Psoas muscle (tissue), 7 donors: ENCODE measurements at regions not wholly inside any gene's neighbourhood (a gene's known extent, or its start where the extent isn't known, plus 50 kb on each side); places are given as distances from the start of the nearest gene placed in this dataset.

Experiments
- ATAC-seq, 4 donors: fragments of 200-7000 bp; cut with Tn5 transposase; one replicate each; pipeline ENCODE4 v1.9.1; 2020; ENCODE audit warnings: moderate library complexity in 3 of 4, mild to moderate bottlenecking in 2 of 4
- DNase-seq, 2 donors: peaks; one replicate each; pipeline ENCODE4 v3.0.0-alpha.2; 2020
- H3K27ac ChIP-seq: fragments of 200-600 bp; one replicate; pipeline ENCODE4 v1.8.0; 2022
- H3K27me3 ChIP-seq, 3 donors: fragments of 200-600 bp in 1 of 3; one replicate each; pipeline versions ENCODE4 v1.6.1 to v1.8.0; 2013 to 2022; ENCODE audit warnings: low read length in 2 of 3, mild to moderate bottlenecking in 2 of 3, moderate library complexity in 1 of 3; ENCODE audit not compliant: insufficient read depth in 3 of 3
- H3K36me3 ChIP-seq, 2 donors: fragments of 200-600 bp in 1 of 2; one replicate each; pipeline versions ENCODE4 v1.6.1 to v1.8.0; 2013 to 2022; ENCODE audit warnings: low read depth in 1 of 2, mild to moderate bottlenecking in 1 of 2, moderate library complexity in 1 of 2; ENCODE audit not compliant: insufficient read depth in 1 of 2
- H3K4me1 ChIP-seq: fragments of 200-600 bp; one replicate; pipeline ENCODE4 v1.8.0; 2022
- H3K4me3 ChIP-seq: fragments of 200-600 bp; one replicate; pipeline ENCODE4 v1.8.0; 2022; ENCODE audit warnings: mild to moderate bottlenecking
- H3K9me3 ChIP-seq: fragments of 200-600 bp; one replicate; pipeline ENCODE4 v1.8.0; 2022
- WGBS, 3 donors: extraction: QIAGEN DNeasy Blood & Tissue Kit; methylation state at CpG; one replicate each; pipeline versions ENCODE4 v1.1.6 to v1.1.7; 2013; 5-methylcytosine and 5-hydroxymethylcytosine counted together
- intact Hi-C, 2 donors: fragments of 100-400 bp; cut with DNase I; formaldehyde crosslinking; loops; one replicate each; pipeline versions ENCODE4 v1.11.0 to v1.14.2; 2022
- TF ChIP-seq, protein P1 (sequence below): fragments of 200-600 bp; IDR thresholded peaks from one replicate; pipeline ENCODE4 v1.8.0; 2022; ENCODE audit warnings: antibody characterized with exemption
- donor health status: healthy with polysubstance abuse.
- donor health status: DM: no; HTN: no; CAD: no; lungs with moderate emphysema.
- donor health status: Bipolar disorder and iron deficiency.
- donor health status: healthy.
- donor health status: DM: yes; HTN: yes; CAD: no.
- donor health status: DM: no; HTN: no; CAD: no.
- donor health status: DM: yes; HTN: yes; CAD: no.

DNA sequence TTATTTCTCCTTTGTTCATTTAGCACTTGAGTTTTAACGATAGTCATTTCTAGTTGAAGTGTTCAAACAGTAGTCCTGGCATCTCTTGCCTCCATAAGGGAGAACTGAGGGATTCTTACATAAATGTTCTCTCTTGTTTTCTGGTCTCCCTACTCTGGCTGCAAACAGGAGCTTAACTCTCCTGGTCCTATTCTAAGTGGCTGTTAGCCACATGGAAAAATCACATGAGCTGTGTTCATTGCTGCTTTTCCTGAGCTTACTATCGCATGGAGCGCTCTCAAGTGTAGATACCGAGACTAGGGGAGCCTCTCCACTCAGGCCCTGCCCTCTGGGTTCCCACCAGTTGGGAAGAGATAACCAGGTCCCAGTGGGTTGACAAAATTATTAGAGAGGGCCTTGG is 403.1 kb upstream of the TPM1 start:
- H3K9me3 ChIP-seq, result no peaks in the 10 kb centered on the region
- H3K4me3 ChIP-seq, result no peak overlapping the region
- intact Hi-C loops, result no loop called here
- no peak overlapping the region for H3K27ac ChIP-seq
- H3K27me3 ChIP-seq, result no peaks in the 10 kb centered on the region
- ATAC-seq, result peak in 1 of 4 donors; percentile 49
- no peaks in the 10 kb centered on the region for H3K36me3 ChIP-seq
- TF ChIP-seq, protein P1, sequence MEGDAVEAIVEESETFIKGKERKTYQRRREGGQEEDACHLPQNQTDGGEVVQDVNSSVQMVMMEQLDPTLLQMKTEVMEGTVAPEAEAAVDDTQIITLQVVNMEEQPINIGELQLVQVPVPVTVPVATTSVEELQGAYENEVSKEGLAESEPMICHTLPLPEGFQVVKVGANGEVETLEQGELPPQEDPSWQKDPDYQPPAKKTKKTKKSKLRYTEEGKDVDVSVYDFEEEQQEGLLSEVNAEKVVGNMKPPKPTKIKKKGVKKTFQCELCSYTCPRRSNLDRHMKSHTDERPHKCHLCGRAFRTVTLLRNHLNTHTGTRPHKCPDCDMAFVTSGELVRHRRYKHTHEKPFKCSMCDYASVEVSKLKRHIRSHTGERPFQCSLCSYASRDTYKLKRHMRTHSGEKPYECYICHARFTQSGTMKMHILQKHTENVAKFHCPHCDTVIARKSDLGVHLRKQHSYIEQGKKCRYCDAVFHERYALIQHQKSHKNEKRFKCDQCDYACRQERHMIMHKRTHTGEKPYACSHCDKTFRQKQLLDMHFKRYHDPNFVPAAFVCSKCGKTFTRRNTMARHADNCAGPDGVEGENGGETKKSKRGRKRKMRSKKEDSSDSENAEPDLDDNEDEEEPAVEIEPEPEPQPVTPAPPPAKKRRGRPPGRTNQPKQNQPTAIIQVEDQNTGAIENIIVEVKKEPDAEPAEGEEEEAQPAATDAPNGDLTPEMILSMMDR, result no peak
- no peak for DNase-seq
- peaks cover 17% of the 10 kb centered on the region for H3K4me1 ChIP-seq
- WGBS, 3 donors, result 66 to 83% (median 67%) methylated on average over 4 of the region's 4 CpGs

DNA sequence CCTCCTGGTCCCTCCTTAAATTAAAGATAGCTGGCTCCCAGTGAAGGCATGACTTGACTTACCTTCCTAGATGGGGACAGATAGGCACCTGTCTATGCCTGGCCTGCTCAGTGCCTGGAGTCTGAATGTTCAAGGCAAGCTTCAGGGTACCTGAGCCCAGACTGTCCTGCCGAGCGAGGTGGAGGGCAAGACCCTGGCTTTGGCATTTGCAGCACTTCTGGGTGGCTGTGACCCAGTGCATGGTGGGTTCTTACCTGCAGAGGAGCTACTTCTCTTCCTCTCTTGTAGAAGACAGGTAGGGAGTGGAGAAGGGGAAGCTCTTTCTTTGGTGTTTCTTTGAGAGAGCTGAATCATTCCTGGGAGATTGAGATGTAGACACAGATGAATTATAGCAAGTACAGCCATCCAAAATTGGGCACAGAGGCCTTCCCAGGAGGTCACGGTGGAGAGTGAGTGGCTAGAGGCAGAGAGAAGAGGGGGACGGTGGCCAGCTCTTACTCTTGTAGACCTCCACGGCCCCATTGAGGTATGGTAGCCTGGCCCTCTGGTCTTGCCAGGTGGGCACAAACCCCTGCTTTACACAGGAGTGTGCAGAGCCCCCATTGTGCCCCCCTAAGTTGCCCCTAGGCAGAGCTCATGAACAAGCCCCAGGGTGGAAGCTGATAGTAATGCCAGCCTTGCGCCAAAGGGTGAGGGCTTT is 402.5 kb upstream of the TPM1 start:
- WGBS, 3 donors, result 77 to 80% (median 79%) methylated on average over 6 of the region's 6 CpGs
- DNase-seq (no peak), ATAC-seq (peak in 1 of 4 donors; percentile 28)
- TF ChIP-seq, protein P1, result no peak
- no peak overlapping the region for H3K4me3 ChIP-seq
- H3K27ac ChIP-seq, result no peak overlapping the region
- no peaks in the 10 kb centered on the region for H3K27me3 ChIP-seq
- H3K9me3 ChIP-seq, result no peaks in the 10 kb centered on the region
- intact Hi-C loops, result no loop called here
- H3K4me1 ChIP-seq, result peaks cover 24% of the 10 kb centered on the region
- H3K36me3 ChIP-seq, result no peaks in the 10 kb centered on the region

DNA sequence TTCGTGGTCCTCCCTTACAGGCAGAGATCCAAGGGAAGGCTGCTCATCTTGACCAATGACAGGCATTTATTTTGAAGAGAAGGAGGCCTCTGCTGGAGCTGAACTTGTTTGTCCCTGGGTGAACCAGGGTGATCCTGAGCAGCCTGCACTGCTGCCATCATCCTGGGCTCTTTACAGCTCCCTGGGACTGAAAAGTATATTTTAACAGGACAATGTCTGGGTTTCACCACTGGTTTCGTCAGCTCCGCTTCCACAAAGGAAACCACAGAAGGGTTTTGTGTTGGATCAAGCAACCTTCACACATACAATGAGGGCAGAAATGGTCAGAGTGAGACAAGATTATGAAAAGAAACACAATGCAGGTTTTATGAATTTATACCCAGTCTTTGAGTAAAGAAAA is 400.7 kb upstream of the TPM1 start:
- H3K4me3 ChIP-seq, result no peak overlapping the region
- 48 to 62% (median 50%) methylated on average over 3 of the region's 3 CpGs for WGBS, 3 donors
- no peaks in the 10 kb centered on the region for H3K9me3 ChIP-seq
- DNase-seq, result no peak
- intact Hi-C loops, result no loop called here
- H3K27ac ChIP-seq, result peak overlapping the region; percentile 3
- TF ChIP-seq, protein P1, result no peak
- H3K4me1 ChIP-seq, result peaks cover 31% of the 10 kb centered on the region
- H3K27me3 ChIP-seq, result no peaks in the 10 kb centered on the region
- peak in 2 of 4 donors; percentile 14 to 22 for ATAC-seq
- H3K36me3 ChIP-seq, result no peaks in the 10 kb centered on the region

DNA sequence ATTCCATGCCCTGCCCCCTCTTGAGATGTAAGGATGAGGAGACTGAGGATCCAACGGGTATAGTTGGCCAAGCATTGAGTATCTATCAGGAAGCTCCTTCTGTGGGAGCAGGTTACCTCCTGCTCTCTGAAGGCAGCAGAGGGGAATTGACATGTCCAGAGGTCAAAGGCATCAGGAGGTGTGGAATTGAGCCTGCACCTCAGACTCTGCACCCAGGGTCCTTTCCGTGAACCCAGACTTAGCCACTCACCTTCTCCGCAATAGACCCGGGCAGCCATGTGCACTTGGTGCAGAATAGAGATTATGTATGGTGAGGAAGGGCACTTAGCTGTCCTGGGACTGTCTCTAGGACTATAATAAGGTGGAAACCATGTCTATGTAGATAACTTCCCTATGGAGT is 399.0 kb upstream of the TPM1 start:
- H3K4me3 ChIP-seq, result no peak overlapping the region
- DNase-seq (no peak), ATAC-seq (no peak)
- H3K27me3 ChIP-seq, result no peaks in the 10 kb centered on the region
- intact Hi-C loops, result no loop called here
- 86 to 93% (median 91%) methylated on average over 4 of the region's 4 CpGs for WGBS, 3 donors
- H3K36me3 ChIP-seq, result no peaks in the 10 kb centered on the region
- H3K4me1 ChIP-seq, result peaks cover 37% of the 10 kb centered on the region
- H3K9me3 ChIP-seq, result no peaks in the 10 kb centered on the region
- TF ChIP-seq, protein P1, result no peak
- H3K27ac ChIP-seq, result no peak overlapping the region
